GM12878 (cell line): ENCODE measurements at regions not wholly inside any gene's neighbourhood (a gene's known extent, or its start where the extent isn't known, plus 50 kb on each side); places are given as distances from the start of the nearest gene placed in this dataset.

Source experiments
- ATAC-seq: fragments of 200-7000 bp; cut with Tn5 transposase; 3 replicates; pipeline ENCODE4 v1.9.1; 2020; ENCODE audit warnings: mild to moderate bottlenecking, moderate library complexity
- BruUV-seq: library from RNA; stranded (reverse); fragments of 400-500 nt; replicated peaks from 2 replicates; lab custom pipeline; 2021; lab: Mats Ljungman, UMichigan
- CTCF ChIA-PET: fragments of 300-600 bp; sonication (Branson Sonifier 250); formaldehyde crosslinking; extraction: SDS; loops from one replicate; lab custom pipeline; 2021; ENCODE audit warnings: inconsistent platforms; lab: Yijun Ruan, JAX
- POLR2A ChIA-PET: fragments of 350-600 bp; formaldehyde crosslinking; extraction: SDS; loops from one replicate; lab custom pipeline; 2021; ENCODE audit warnings: inconsistent platforms; lab: Charles Lee
- RAD21 ChIA-PET: fragments of 300-600 bp; sonication (Branson Sonifier 250); formaldehyde crosslinking; loops from one replicate; lab custom pipeline; 2023; ENCODE audit warnings: antibody characterized with exemption; ENCODE audit not compliant: unreplicated experiment; lab: Charles Lee
- SMC1A ChIA-PET: fragments of 300-600 bp; sonication (Branson Sonifier 250); formaldehyde crosslinking; loops from one replicate; lab custom pipeline; 2023; ENCODE audit not compliant: unreplicated experiment, uncharacterized antibody; lab: Charles Lee
- DNase-seq: peaks from one replicate; pipeline ENCODE4 v3.0.0-alpha.2; 2011; ENCODE audit warnings: low read depth, low spot score
- FAIRE-seq: peaks from 3 replicates; lab custom pipeline; 2011; peaks lifted over from hg19 to GRCh38; lab: Jason Lieb, UNC
- H2AFZ ChIP-seq: 2 replicates; pipeline ENCODE4 v1.6.0; 2011; ENCODE audit warnings: low read depth, low read length, control low read depth; ENCODE audit not compliant: control insufficient read depth
- H3K27ac ChIP-seq: 2 replicates; pipeline ENCODE4 v1.5.1; 2011; ENCODE audit warnings: control low read depth; ENCODE audit not compliant: control insufficient read depth, insufficient read depth
- H3K27me3 ChIP-seq, 2 experiments: replicated peaks in 1 of 2; 2 replicates each; pipeline versions ENCODE4 v1.6.0 to v1.6.1; 2011; ENCODE audit warnings: low read length in 1 of 2; ENCODE audit not compliant: control insufficient read depth in 2 of 2, insufficient read depth in 2 of 2
- H3K36me3 ChIP-seq, 2 experiments: 2 replicates each; pipeline ENCODE4 v1.5.1; 2011; ENCODE audit warnings: low read length in 1 of 2; ENCODE audit not compliant: control insufficient read depth in 2 of 2, insufficient read depth in 2 of 2
- H3K4me1 ChIP-seq: 2 replicates; pipeline ENCODE4 v1.6.1; 2011; ENCODE audit warnings: mild to moderate bottlenecking, low read length, moderate library complexity, mixed read lengths; ENCODE audit not compliant: control insufficient read depth, insufficient read depth
- H3K4me2 ChIP-seq: 2 replicates; pipeline ENCODE4 v1.6.0; 2011; ENCODE audit warnings: control low read depth; ENCODE audit not compliant: control insufficient read depth, insufficient read depth
- H3K4me3 ChIP-seq: fragments of 200-600 bp; sonication (generic); 2 replicates; pipeline ENCODE4 v1.5.1; 2016
- H3K79me2 ChIP-seq: 2 replicates; pipeline ENCODE4 v1.6.0; 2011; ENCODE audit warnings: low read length; ENCODE audit not compliant: control insufficient read depth, insufficient read depth
- H3K9ac ChIP-seq: 2 replicates; pipeline ENCODE4 v1.8.0; 2011; ENCODE audit warnings: low read length, control low read depth, mixed read lengths; ENCODE audit not compliant: control insufficient read depth, insufficient read depth
- H3K9me3 ChIP-seq: replicated peaks from 3 replicates; pipeline ENCODE4 v1.5.1; 2011; ENCODE audit warnings: mild to moderate bottlenecking, low read length; ENCODE audit not compliant: control insufficient read depth, insufficient read depth
- H4K20me1 ChIP-seq: 2 replicates; pipeline ENCODE4 v1.6.0; 2011; ENCODE audit not compliant: control insufficient read depth, insufficient read depth
- BACH1 ChIP-seq: fragments of 450-650 bp; IDR thresholded peaks from 2 replicates; pipeline ENCODE4 v1.6.1; 2017; ENCODE audit warnings: mild to moderate bottlenecking, borderline replicate concordance
- BHLHE40 ChIP-seq, 2 experiments: fragments of 450-650 bp in 1 of 2; IDR thresholded peaks; 2 replicates each; pipeline ENCODE4 v1.6.1; 2011 to 2017; ENCODE audit warnings: low read depth in 2 of 2, borderline replicate concordance in 1 of 2, improper control_type of control experiment in 1 of 2, low read length in 1 of 2, mild to moderate bottlenecking in 1 of 2
- CBX3 ChIP-seq: fragments of 200-600 bp; sonication (generic); IDR thresholded peaks from 2 replicates; pipeline ENCODE4 v1.6.1; 2016; ENCODE audit warnings: low read depth, borderline replicate concordance
- CHD1 ChIP-seq: IDR thresholded peaks from 2 replicates; pipeline ENCODE4 v1.6.1; 2012; ENCODE audit warnings: low read depth, low read length, improper control_type of control experiment
- HDAC2 ChIP-seq: fragments of 200-600 bp; sonication (generic); IDR thresholded peaks from 2 replicates; pipeline ENCODE4 v1.6.1; 2017
- HDGF ChIP-seq: fragments of 450-650 bp; IDR thresholded peaks from 2 replicates; pipeline ENCODE4 v1.6.1; 2016; ENCODE audit warnings: antibody characterized with exemption
- JUNB ChIP-seq: IDR thresholded peaks from 2 replicates; pipeline ENCODE4 v1.6.1; 2016; ENCODE audit warnings: antibody characterized with exemption, mild to moderate bottlenecking
- MEF2A ChIP-seq: IDR thresholded peaks from 2 replicates; pipeline ENCODE4 v1.6.1; 2011; ENCODE audit warnings: low read depth, mild to moderate bottlenecking, low read length, moderate library complexity; ENCODE audit not compliant: insufficient read depth
- MTA2 ChIP-seq: fragments of 450-650 bp; IDR thresholded peaks from 2 replicates; pipeline ENCODE4 v1.6.1; 2016; ENCODE audit warnings: low read depth, mild to moderate bottlenecking, moderate library complexity
- NFYB ChIP-seq: IDR thresholded peaks from 2 replicates; pipeline ENCODE4 v1.6.1; 2011; ENCODE audit warnings: low read depth, mild to moderate bottlenecking, low read length, improper control_type of control experiment, moderate library complexity; ENCODE audit not compliant: insufficient read depth
- NR2C2 ChIP-seq: IDR thresholded peaks from 2 replicates; pipeline ENCODE4 v1.6.1; 2011; ENCODE audit warnings: borderline replicate concordance, low read depth; ENCODE audit not compliant: control insufficient read depth, insufficient read length
- RAD51 ChIP-seq: fragments of 450-650 bp; IDR thresholded peaks from 2 replicates; pipeline ENCODE4 v1.6.1; 2016; ENCODE audit warnings: moderate library complexity, mild to moderate bottlenecking, inconsistent platforms
- SKIL ChIP-seq: fragments of 450-650 bp; IDR thresholded peaks from 2 replicates; pipeline ENCODE4 v1.6.1; 2017; ENCODE audit warnings: mild to moderate bottlenecking, low read depth, inconsistent platforms; ENCODE audit not compliant: poor library complexity, severe bottlenecking
- TARDBP ChIP-seq: IDR thresholded peaks from 2 replicates; pipeline ENCODE4 v1.6.1; 2016; ENCODE audit warnings: borderline replicate concordance
- ZBTB4 ChIP-seq: fragments of 450-650 bp; formaldehyde crosslinking; IDR thresholded peaks from 2 replicates; pipeline ENCODE4 v1.4.0; 2022; ENCODE audit warnings: mild to moderate bottlenecking, moderate library complexity
- ZNF622 ChIP-seq: fragments of 450-650 bp; IDR thresholded peaks from 2 replicates; pipeline ENCODE4 v1.6.1; 2017; ENCODE audit warnings: mild to moderate bottlenecking, inconsistent platforms
- ZZZ3 ChIP-seq: IDR thresholded peaks from 2 replicates; pipeline ENCODE4 v1.6.1; 2011; ENCODE audit warnings: low read depth; ENCODE audit not compliant: control insufficient read depth, insufficient read length
- WGBS: methylation state at CpG from one replicate; pipeline ENCODE4 v1.1.6; 2016; ENCODE audit warnings: low lambda C conversion rate; ENCODE audit not compliant: insufficient replicate concordance, insufficient coverage; ENCODE audit errors: missing lambda C conversion rate; 5-methylcytosine and 5-hydroxymethylcytosine counted together
- in situ Hi-C: fragments of 300-500 bp; cut with MboI; formaldehyde crosslinking; loops from 9 replicates; pipeline ENCODE4 v1.14.3; 2018; ENCODE audit warnings: mixed read lengths
- intact Hi-C: fragments of 100-400 bp; cut with micrococcal nuclease; formaldehyde crosslinking; loops from one replicate; pipeline ENCODE4 v1.14.2; 2022; ENCODE audit not compliant: unreplicated experiment
- TF ChIP-seq, protein P1 (sequence below), 3 experiments: IDR thresholded peaks in 2 of 3; conservative IDR thresholded peaks in 1 of 3; 2 replicates each; pipeline ENCODE4 v1.5.1; 2011; ENCODE audit warnings: low read depth in 3 of 3, low read length in 3 of 3, mild to moderate bottlenecking in 3 of 3, control low read depth in 2 of 3, moderate library complexity in 2 of 3, inconsistent platforms in 1 of 3, mixed read lengths in 1 of 3; ENCODE audit not compliant: control insufficient read depth in 2 of 3, insufficient read depth in 1 of 3; ENCODE audit errors: extremely low read depth in 1 of 3

DNA sequence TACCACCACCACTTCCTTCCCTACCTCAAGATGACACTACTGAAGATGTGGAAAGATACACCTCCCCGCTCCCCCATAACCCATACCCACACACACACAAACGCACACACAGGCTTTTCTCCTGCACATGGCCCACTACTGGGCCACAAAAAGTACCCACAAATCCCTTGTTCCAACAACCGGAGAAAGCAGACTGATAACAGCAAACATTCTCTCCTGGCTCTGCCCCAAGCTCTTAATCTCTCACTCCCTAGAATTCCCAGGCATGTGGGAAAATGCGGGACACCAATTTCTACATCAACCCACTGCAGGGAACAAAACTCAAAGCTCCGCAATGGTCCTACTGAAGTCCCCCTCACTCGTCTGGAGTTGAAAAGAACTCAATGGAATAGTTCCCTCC lies 611.0 kb upstream of the KLF4 start:
- WGBS = 28% methylated on average over 6 of the region's 6 CpGs
- ATAC-seq (no peak), DNase-seq (no peak), FAIRE-seq (no peak)
- in situ Hi-C loops (no loop called here), intact Hi-C loops (no loop called here)
- H3K4me1 ChIP-seq = no peaks in the 10 kb centered on the region
- ChIA-PET POLR2A (no interaction called here), SMC1A (no interaction called here), RAD21 (no interaction called here), CTCF (no interaction called here)
- H4K20me1 ChIP-seq = no peaks in the 10 kb centered on the region
- H2AFZ ChIP-seq = no peak overlapping the region
- no peak overlapping the region for H3K4me3 ChIP-seq
- H3K4me2 ChIP-seq = no peak overlapping the region
- no peaks in the 10 kb centered on the region for H3K36me3 ChIP-seq
- H3K9me3 ChIP-seq = no peaks in the 10 kb centered on the region
- H3K79me2 ChIP-seq = no peaks in the 10 kb centered on the region
- no TSS peak for BruUV-seq
- H3K27ac ChIP-seq = no peak overlapping the region
- no peak for TF ChIP-seq MEF2A
- no peak for TF ChIP-seq MTA2
- TF ChIP-seq NR2C2 = no peak
- no peak for TF ChIP-seq ZNF622
- TF ChIP-seq ZBTB4 (CRISPR knock-in tag) = no peak
- no peak for TF ChIP-seq ZZZ3
- no peak for TF ChIP-seq CBX3
- no peak for TF ChIP-seq SKIL
- TF ChIP-seq TARDBP = no peak
- no peak for TF ChIP-seq BACH1
- no peak for TF ChIP-seq CHD1
- TF ChIP-seq NFYB = no peak
- no peak for TF ChIP-seq HDAC2
- TF ChIP-seq HDGF = no peak
- TF ChIP-seq RAD51 = no peak
- no peak for TF ChIP-seq JUNB
- TF ChIP-seq BHLHE40 (IDR thresholded peaks at IDR 0.05; ENCODE audit: borderline replicate concordance in 1 of 2, low read depth in 2 of 2, low read length in 1 of 2) = no peak
- TF ChIP-seq, protein P1, sequence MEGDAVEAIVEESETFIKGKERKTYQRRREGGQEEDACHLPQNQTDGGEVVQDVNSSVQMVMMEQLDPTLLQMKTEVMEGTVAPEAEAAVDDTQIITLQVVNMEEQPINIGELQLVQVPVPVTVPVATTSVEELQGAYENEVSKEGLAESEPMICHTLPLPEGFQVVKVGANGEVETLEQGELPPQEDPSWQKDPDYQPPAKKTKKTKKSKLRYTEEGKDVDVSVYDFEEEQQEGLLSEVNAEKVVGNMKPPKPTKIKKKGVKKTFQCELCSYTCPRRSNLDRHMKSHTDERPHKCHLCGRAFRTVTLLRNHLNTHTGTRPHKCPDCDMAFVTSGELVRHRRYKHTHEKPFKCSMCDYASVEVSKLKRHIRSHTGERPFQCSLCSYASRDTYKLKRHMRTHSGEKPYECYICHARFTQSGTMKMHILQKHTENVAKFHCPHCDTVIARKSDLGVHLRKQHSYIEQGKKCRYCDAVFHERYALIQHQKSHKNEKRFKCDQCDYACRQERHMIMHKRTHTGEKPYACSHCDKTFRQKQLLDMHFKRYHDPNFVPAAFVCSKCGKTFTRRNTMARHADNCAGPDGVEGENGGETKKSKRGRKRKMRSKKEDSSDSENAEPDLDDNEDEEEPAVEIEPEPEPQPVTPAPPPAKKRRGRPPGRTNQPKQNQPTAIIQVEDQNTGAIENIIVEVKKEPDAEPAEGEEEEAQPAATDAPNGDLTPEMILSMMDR (IDR thresholded peaks at IDR 0.05 in 2 of 3, conservative IDR thresholded peaks at IDR 0.05 in 1 of 3; ENCODE audit: control insufficient read depth in 2 of 3, extremely low read depth in 1 of 3, insufficient read depth in 1 of 3, low read depth in 3 of 3, low read length in 3 of 3) = no peak
- TF ChIP-seq, all 136 proteins: peak for 0
- no peaks in the 10 kb centered on the region; a peak in 1 of 4 replicates for H3K27me3 ChIP-seq
- no peak overlapping the region for H3K9ac ChIP-seq
